ENCODE measurements at regions not wholly inside any gene's neighbourhood (a gene's known extent, or its start where the extent isn't known, plus 50 kb on each side); places are given as distances from the start of the nearest gene placed in this dataset.

DNA sequence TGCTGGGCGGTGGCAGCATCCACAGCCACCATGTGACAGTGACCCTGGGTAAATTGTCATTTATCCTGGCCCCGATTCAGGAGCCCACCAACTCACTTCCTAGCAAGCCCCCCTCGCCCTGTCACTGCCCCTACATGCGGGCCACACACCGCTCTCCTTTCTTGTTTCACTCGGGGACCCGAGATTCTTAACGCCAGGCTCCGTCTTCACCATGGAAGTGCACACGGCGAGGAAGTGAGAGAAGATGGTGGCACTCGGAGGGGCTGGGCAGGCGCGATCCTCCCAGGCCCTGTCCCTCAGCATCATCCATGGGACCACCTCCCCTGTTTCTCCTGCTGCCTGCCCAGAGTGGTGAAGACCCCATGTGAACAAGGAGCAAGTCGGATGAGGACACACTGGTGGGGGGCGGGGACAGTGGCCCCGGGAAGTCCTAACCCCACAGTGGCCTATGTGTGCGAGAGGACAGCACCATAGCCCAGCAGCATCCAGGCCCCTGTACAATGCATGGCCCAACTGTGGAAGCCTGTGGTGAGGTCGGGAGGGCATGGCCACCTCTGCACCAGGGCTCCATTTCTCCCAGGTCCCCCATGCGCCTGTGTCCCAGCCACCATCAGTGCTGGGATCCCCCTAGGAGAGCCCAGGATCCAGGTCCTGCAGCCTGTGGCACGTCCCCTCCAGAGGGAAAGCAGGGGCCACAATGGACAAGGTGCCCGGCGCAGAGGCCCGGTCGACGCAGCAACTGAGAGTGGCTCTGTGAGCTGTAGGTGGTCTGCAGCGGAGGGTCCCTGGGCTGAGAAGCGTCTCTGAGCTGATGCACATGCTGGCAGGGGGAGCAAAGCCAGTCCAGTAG, 262.8 kb downstream of the BRD1 start:
- TF ChIP-seq, protein P1, sequence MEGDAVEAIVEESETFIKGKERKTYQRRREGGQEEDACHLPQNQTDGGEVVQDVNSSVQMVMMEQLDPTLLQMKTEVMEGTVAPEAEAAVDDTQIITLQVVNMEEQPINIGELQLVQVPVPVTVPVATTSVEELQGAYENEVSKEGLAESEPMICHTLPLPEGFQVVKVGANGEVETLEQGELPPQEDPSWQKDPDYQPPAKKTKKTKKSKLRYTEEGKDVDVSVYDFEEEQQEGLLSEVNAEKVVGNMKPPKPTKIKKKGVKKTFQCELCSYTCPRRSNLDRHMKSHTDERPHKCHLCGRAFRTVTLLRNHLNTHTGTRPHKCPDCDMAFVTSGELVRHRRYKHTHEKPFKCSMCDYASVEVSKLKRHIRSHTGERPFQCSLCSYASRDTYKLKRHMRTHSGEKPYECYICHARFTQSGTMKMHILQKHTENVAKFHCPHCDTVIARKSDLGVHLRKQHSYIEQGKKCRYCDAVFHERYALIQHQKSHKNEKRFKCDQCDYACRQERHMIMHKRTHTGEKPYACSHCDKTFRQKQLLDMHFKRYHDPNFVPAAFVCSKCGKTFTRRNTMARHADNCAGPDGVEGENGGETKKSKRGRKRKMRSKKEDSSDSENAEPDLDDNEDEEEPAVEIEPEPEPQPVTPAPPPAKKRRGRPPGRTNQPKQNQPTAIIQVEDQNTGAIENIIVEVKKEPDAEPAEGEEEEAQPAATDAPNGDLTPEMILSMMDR (IDR thresholded peaks at IDR 0.05) = no peak
- TF ChIP-seq POLR2AphosphoS5 (IDR thresholded peaks at IDR 0.05; ENCODE audit: low read depth, low read length) (no peak), SIN3A (IDR thresholded peaks at IDR 0.05; ENCODE audit: borderline replicate concordance, insufficient read depth, low read depth, low read length) (no peak)

Measured in Panc1 (cell line).